B cell (primary cell): ENCODE measurements at regions not wholly inside any gene's neighbourhood (a gene's known extent, or its start where the extent isn't known, plus 50 kb on each side); places are given as distances from the start of the nearest gene placed in this dataset.

Experiments used
- CTCF ChIP-seq: fragments of 200-600 bp; IDR thresholded peaks from one replicate; pipeline ENCODE4 v1.8.0; 2022; ENCODE audit warnings: antibody characterized with exemption, mild to moderate bottlenecking
- EZH2 ChIP-seq: IDR thresholded peaks from 2 replicates; pipeline ENCODE4 v1.6.1; 2012; ENCODE audit warnings: borderline replicate concordance, low read depth, mild to moderate bottlenecking, moderate library complexity, low read length; ENCODE audit not compliant: insufficient read depth, poor library complexity, severe bottlenecking

- TF ChIP-seq CTCF: no peak
- no peak for TF ChIP-seq EZH2
Measured at GRCh38 chr7:153422291-153423209, 629.6 kb upstream of the DPP6 start.
